UCSD-AML1 (cell line): ENCODE measurements at regions not wholly inside any gene's neighbourhood (a gene's known extent, or its start where the extent isn't known, plus 50 kb on each side); places are given as distances from the start of the nearest gene placed in this dataset.
"Not testable (repeated sequence)": the region's sequence is repeated elsewhere in the genome, so short reads cannot be mapped to it uniquely, and the experiment has no call there.

ENCODE experiments used
- DNase-seq: peaks from one replicate; lab custom pipeline; 2025; ENCODE audit not compliant: unreplicated experiment; lab: John Stamatoyannopoulos, UW

DNA sequence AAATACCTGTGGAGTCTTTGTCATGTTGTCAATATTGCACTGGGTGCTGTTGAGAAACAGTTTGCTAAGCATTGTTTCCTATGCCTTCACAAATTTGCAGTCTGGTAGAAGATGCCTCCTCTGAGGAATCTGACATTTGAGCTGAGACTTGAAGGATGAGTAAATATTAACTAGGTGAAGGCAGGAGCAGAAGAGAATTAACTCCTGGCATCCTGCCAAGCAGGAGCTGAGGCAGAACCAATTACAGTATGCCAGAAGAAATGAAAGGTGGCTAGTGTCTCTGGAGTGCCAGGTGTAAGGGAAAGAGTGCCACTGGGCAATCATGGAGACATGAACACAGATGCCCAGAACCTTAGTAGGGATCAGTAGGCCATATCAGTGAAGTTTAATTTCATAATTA, 1778.2 kb upstream of the PCDH10 start:
- DNase-seq: no peak

DNA sequence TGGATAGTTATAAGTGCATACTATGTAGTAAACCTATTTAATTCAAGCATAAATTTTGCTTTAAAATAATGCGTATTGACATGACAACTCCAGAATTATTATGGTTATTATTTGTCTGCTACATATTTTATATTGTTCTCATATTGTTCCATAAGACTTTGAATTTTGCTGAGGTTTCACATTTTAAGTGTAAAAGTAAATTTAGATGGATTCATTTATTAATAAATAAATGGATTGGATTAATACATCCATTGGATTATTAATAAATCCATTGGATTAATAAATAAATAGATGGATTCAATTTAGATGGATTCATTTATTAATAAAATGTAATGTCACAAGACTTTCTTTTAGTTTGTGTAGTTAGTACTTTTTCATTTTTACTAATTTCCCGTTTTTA, 1768.0 kb upstream of the PCDH10 start:
- DNase-seq: no peak

DNA sequence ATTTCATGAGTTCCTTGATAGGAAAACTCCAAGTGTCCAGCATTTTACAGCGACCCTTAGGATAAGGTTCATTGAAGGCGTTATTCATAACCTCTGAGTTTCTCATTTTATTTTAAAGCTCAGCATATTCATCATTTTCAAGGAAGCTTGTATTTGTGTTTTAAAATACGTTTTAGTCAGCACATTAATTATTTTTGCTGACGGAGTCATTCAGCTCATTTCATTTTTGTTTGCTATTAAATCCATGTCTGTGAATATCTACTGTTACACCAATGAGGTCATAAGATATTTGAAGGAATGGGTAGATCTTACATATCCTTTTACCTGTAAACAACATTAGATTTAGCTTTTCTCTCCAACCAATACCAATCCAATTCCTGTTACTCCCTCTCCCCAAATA, 1766.3 kb upstream of the PCDH10 start:
- no peak for DNase-seq

- no peak for DNase-seq
Measured at GRCh38 chr4:131388277-131388676, 1760.8 kb upstream of the PCDH10 start.

GRCh38 chr4:131408102-131408501, 1741.0 kb upstream of the PCDH10 start:
- DNase-seq: no peak

DNA sequence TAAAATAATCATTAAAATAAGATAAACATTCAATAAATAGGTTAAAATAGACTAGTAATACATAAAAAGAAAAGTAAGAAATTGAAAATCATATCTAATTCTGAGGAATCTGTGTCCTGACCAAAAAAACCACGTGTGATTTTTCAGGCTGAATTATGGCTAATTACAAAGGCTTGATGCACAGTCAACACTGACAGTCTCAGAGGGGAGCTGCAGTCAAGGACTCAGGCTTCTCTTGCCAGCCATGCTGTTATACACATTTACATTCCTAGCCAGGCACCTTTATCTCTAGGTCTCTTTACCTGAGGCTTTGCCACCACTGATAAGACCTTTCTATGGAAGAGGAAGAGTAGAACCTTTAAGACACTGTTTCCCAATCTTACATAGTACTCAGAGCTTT, 1737.7 kb upstream of the PCDH10 start:
- no peak for DNase-seq

DNA sequence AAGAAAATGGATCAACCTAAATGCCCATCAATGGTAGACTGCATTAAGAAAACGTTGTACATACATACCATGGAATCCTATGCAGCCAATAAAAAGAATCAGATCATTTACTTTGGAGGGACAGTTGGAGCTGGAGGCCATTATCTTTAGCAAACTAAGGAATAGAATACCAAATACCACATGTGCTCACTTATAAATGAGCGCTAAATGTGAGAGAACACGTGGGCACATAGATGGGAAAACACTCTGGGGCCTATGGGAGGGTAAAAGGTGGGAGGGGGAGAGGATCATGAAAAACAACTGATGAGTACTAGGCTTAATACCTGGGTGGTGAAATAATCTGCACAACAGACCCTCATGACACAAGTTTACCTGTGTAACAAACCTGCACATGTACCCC, 1729.9 kb upstream of the PCDH10 start:
- no peak for DNase-seq

DNA sequence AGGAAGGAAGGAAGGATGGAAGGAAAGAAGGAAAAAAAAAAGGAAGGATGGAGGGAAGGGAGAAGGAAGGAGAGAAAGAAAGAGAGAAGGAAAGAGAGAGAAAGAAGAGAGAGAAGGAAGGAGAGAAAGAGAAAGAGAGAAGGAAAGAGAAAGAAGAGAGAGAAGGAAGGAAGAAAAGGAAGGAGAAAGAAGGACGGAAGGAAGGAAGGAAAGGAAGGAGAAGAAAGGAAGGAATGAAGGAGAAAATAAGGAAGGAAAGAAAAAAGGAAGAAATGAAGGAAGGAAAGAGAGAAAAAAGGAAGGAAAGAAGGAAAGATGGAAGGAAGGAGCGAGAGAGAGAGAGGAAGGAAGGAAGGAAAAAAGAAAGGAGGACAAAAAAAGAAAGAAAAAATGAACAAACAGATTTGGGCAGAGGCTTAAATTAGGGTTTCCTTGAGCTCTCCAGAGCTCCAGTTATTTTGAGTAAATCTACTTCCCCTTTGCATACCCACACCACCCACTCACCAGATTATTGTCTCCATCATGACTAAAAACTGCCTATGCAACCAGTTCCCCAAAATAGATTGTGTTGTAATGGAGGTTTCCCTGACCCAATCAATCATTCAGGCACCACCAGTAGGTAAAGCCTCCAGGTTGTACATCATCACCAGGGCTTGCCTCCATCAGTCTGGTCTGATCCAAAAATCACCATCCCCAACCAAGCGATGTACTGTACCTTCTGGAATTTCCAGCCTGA, 1722.9 kb upstream of the PCDH10 start:
- no peak for DNase-seq

GRCh38 chr4:131427000-131427399, 1722.1 kb upstream of the PCDH10 start:
- no peak for DNase-seq

DNA sequence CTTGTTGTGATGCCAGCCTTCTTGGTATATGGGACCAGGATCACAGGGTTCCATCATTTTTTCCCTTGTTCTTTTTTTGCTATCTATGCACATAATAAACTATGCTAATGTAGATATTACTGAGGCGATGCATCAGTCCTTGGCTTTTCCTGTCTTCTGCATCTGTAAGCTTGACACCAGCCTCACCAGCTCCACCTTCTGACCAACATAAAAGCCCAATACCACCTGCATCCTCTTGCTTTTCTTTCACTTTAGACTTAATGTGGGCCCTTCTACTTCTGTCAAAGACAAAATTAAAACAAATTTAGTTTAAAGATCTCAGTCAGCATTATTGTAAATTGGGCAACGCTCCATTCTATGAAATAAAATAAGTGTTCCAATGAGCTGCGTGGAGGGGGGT, 1718.8 kb upstream of the PCDH10 start:
- no peak for DNase-seq

- DNase-seq: no peak
Measured at GRCh38 chr4:131441004-131441688, 1707.9 kb upstream of the PCDH10 start.

DNA sequence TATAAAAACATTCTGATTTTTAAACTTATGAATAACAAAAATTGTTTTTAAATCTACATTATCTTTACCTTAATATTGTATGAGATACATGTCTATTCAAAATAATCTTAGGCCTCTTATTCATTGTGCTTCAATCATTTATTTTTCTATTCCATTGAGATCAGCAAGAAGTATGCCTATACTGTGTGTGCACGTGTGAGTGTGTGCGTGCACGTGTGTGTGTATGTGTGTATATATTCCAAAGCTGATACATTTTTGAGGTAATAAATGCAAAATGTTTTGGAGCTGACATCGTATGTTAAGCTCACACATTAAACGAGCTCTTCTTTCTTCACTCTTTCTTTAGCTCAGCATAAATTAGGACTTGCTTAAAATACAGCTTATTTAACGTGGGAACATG, 1701.2 kb upstream of the PCDH10 start:
- DNase-seq: no peak

DNA sequence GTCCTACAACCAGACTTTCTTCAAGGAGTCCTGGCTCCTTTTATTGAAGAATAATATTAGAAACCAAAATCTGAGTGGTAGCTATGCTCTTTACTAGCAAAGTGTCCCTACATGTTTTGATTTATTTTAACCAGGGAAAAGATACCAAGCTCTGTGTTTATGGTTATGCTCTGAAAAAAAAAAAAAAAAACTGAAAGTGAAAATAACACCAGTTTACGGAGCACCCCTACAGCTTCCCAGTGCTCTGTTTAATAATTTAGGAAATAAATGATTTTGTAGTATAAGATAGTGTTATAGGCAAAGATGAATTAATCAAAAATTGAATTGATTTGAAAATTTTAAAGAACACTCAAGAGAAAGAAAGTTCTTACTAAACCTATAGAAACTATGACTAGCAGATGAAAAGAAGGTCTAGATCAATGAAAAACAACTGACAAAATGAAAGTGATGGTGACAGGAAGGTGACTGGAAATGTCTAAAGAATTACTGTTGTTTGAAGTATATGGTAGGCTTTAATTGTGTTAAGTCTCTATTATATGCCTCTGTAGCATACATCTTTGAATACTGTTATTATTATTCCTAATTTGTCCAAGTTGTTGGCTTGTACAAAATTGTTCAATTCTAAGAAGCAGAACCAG, 1698.4 kb upstream of the PCDH10 start:
- no peak for DNase-seq

DNA sequence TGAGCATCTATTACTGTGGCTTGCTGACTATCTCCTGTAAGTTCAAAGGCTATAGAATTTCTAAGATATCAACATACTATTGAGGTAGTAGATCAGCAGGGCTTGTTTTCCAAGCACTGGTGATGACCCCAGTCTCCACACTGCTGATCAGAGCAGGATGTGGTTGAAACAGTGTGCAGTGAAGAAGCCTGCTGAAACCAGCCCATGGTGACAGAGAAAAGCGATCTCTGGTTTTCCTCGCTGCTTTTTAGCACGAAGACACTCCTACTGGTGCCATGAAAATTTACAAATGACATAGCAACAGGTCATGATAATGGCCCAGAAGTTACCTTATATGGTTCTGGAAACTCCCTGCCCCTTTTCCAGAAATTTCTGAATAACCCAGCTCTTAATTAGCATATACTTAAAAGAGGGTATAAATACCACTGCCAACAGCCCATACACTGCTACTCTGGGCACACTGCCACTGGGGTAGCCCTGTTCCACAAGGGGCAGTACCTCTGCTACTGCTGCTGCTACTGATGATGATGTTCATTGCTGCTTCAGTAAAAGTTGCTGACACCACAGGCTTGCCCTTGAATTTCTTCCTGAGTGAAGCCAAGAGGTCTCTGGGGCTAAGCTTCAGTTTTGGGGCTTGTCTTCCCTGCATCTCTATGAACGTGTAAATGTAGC, 1689.5 kb upstream of the PCDH10 start:
- DNase-seq: no peak

- no peak for DNase-seq
Measured at GRCh38 chr4:131470360-131470759, 1678.7 kb upstream of the PCDH10 start.

DNA sequence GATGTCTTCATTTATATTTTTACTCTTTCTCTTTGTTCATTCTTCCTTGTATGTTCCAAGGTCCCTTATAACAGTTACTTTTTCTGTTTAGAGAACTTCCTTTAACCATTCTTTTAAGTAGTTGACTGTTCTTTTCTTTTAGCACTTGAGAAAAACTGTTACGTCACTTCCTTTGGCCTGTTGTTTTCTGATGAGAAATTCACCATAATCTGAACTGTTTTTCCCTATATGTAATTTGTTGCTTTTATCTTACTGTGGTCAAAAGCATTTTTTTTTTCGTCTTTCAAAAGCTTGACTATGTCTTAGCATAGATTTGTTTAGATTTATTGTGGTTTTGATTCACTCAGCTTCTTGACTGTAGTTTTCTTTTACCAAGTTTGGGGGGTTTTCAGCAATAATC, 1660.3 kb upstream of the PCDH10 start:
- DNase-seq: no peak

- not testable (repeated sequence) for DNase-seq
Measured at GRCh38 chr4:131496211-131496610, 1652.9 kb upstream of the PCDH10 start.

- no peak for DNase-seq
Measured at GRCh38 chr4:131499141-131499873, 1649.8 kb upstream of the PCDH10 start.

GRCh38 chr4:131509521-131509920, 1639.6 kb upstream of the PCDH10 start:
- DNase-seq: no peak

DNA sequence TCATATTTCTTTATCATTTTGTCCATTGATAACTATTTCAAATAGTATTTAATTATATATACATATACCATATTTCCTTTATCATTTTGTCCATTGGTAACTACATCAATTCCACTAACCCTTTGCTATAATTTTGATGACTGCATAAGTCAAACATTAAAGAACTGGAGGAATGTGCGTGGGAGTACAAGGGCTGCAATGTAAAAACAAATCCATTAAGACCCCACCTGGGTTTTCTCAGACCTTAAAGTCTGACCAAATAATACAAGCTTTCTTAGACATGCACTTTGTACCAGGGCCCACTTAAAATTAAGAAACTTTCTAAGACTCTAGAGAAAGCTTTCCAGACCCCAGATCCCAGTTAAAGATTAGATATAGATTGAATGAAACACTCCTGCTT, 1622.4 kb upstream of the PCDH10 start:
- DNase-seq: no peak

DNA sequence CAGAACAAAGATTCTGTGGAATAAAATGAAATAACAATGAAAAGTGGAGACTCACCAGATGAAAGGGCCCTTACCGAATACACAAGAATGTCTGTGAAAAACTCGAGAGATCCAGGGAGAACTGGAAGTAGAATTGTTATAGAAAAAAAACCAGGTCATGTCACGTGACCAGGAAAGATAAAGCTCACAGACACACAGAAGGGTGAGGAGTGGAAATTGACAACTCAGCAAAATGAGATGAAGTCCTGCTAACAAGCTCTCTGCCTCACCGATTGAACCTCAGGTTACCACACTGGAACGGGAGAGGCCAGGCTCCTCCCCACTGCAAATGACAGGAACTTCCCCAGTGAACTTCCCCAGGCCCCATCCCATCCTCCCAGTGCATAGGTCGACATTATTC, 1618.0 kb upstream of the PCDH10 start:
- DNase-seq: no peak
